ENCODE measurements at regions not wholly inside any gene's neighbourhood (a gene's known extent, or its start where the extent isn't known, plus 50 kb on each side); places are given as distances from the start of the nearest gene placed in this dataset.

- no peak for TF ChIP-seq EZH2 (IDR thresholded peaks at IDR 0.05; ENCODE audit: borderline replicate concordance, low read depth, low read length)
- no peak for TF ChIP-seq CTCF (IDR thresholded peaks at IDR 0.05 in 2 of 3, conservative IDR thresholded peaks at IDR 0.05 in 1 of 3; ENCODE audit: insufficient read depth in 2 of 3, low read depth in 1 of 3, low read length in 3 of 3)
- no peak for TF ChIP-seq EHMT2 (IDR thresholded peaks at IDR 0.05)
- no peak for TF ChIP-seq SREBF2 (CRISPR knock-in tag; IDR thresholded peaks at IDR 0.05)
- TF ChIP-seq RFX1 (IDR thresholded peaks at IDR 0.05), result no peak
- no peak for TF ChIP-seq NBN (IDR thresholded peaks at IDR 0.05; ENCODE audit: low read depth)
Observed at GRCh38 chr3:6640907-6641306, 220.0 kb upstream of the GRM7 start.
